Natural killer cell treated with Interleukin-12 subunit alpha and Interleukin-12 subunit beta and Interleukin-15 and Interleukin-18, amount 100 ng/mL, for 72 hours (primary cell): ENCODE measurements at regions not wholly inside any gene's neighbourhood (a gene's known extent, or its start where the extent isn't known, plus 50 kb on each side); places are given as distances from the start of the nearest gene placed in this dataset.

Source experiments
- ATAC-seq, 2 donors: fragments of 150-1000 bp; cut with Tn5 transposase in 1 of 2; sonication (Bioruptor Pico), chemical (Tn5 transposase) in 1 of 2; 2 replicates each; pipeline ENCODE4 v1.10.0; 2021
- DNase-seq: peaks from one replicate; pipeline ENCODE4 v3.0.0; 2022; ENCODE audit warnings: low spot score
- H3K27ac Mint-ChIP-seq, 2 donors: 1 replicate in 1 of 2; 2 replicates in 1 of 2; pipeline ENCODE4 v1.8.0; 2022; ENCODE audit warnings: mixed read lengths in 2 of 2, mild to moderate bottlenecking in 1 of 2, moderate library complexity in 1 of 2
- H3K27me3 Mint-ChIP-seq, 2 donors: 1 replicate in 1 of 2; 2 replicates in 1 of 2; pipeline ENCODE4 v1.8.0; 2022; ENCODE audit warnings: mixed read lengths in 2 of 2
- H3K36me3 Mint-ChIP-seq: one replicate; pipeline ENCODE4 v1.8.0; 2022; ENCODE audit warnings: mixed read lengths
- H3K4me1 Mint-ChIP-seq, 2 donors: 1 replicate in 1 of 2; 2 replicates in 1 of 2; pipeline ENCODE4 v1.8.0; 2022; ENCODE audit warnings: low read depth in 2 of 2, mixed read lengths in 2 of 2, mild to moderate bottlenecking in 1 of 2
- H3K4me3 Mint-ChIP-seq: one replicate; pipeline ENCODE4 v1.8.0; 2022; ENCODE audit warnings: mixed read lengths
- H3K9me3 Mint-ChIP-seq: 2 replicates; pipeline ENCODE4 v1.8.0; 2022; ENCODE audit warnings: mixed read lengths

GRCh38 chr5:105789246-105789645, 1881.5 kb downstream of the EFNA5 start:
- no peaks in the 10 kb centered on the region for H3K36me3 Mint-ChIP-seq
- no peak for ATAC-seq

GRCh38 chr5:105783811-105784210, 1886.9 kb downstream of the EFNA5 start:
- no peaks in the 10 kb centered on the region for H3K4me1 Mint-ChIP-seq
- H3K27me3 Mint-ChIP-seq = no peaks in the 10 kb centered on the region
- DNase-seq = no peak
- ATAC-seq = no peak
- H3K36me3 Mint-ChIP-seq = no peaks in the 10 kb centered on the region
- H3K4me3 Mint-ChIP-seq = no peak overlapping the region
- peaks cover 7% of the 10 kb centered on the region for H3K9me3 Mint-ChIP-seq
- no peak overlapping the region for H3K27ac Mint-ChIP-seq

More at GRCh38 chr5:105789246-105789645, 1881.5 kb downstream of the EFNA5 start:
- Mint-ChIP-seq H3K27ac (no peak overlapping the region), H3K27me3 (no peaks in the 10 kb centered on the region), H3K4me1 (no peaks in the 10 kb centered on the region), H3K4me3 (no peak overlapping the region), H3K9me3 (peaks cover 3% of the 10 kb centered on the region)
- no peak for DNase-seq

- H3K4me3 Mint-ChIP-seq = no peak overlapping the region
- DNase-seq = no peak
- ATAC-seq = no peak
- H3K27me3 Mint-ChIP-seq = no peaks in the 10 kb centered on the region
- no peak overlapping the region for H3K27ac Mint-ChIP-seq
- H3K4me1 Mint-ChIP-seq = no peaks in the 10 kb centered on the region
- no peaks in the 10 kb centered on the region for H3K36me3 Mint-ChIP-seq
- peaks cover 13% of the 10 kb centered on the region for H3K9me3 Mint-ChIP-seq
Observed at GRCh38 chr5:105782501-105782900, 1888.2 kb downstream of the EFNA5 start.

GRCh38 chr5:105773241-105773640, 1897.5 kb downstream of the EFNA5 start:
- Mint-ChIP-seq H3K4me3 (no peak overlapping the region), H3K4me1 (no peaks in the 10 kb centered on the region), H3K9me3 (peaks cover 10% of the 10 kb centered on the region), H3K27me3 (no peaks in the 10 kb centered on the region), H3K27ac (no peak overlapping the region), H3K36me3 (no peaks in the 10 kb centered on the region)
- ATAC-seq (no peak), DNase-seq (no peak)

GRCh38 chr5:105767267-105767666, 1903.5 kb downstream of the EFNA5 start:
- H3K36me3 Mint-ChIP-seq = peaks cover 5% of the 10 kb centered on the region
- H3K4me1 Mint-ChIP-seq = no peaks in the 10 kb centered on the region
- no peaks in the 10 kb centered on the region for H3K27me3 Mint-ChIP-seq
- H3K4me3 Mint-ChIP-seq = no peak overlapping the region
- DNase-seq (no peak), ATAC-seq (no peak)
- peaks cover 15% of the 10 kb centered on the region for H3K9me3 Mint-ChIP-seq
- no peak overlapping the region for H3K27ac Mint-ChIP-seq

- no peaks in the 10 kb centered on the region for H3K4me1 Mint-ChIP-seq
- peaks cover 18% of the 10 kb centered on the region for H3K9me3 Mint-ChIP-seq
- H3K27ac Mint-ChIP-seq = no peak overlapping the region
- H3K4me3 Mint-ChIP-seq = no peak overlapping the region
- no peaks in the 10 kb centered on the region for H3K27me3 Mint-ChIP-seq
- no peak for DNase-seq
- peaks cover 13% of the 10 kb centered on the region for H3K36me3 Mint-ChIP-seq
- no peak for ATAC-seq
Observed at GRCh38 chr5:105762728-105763127, 1908.0 kb downstream of the EFNA5 start.

GRCh38 chr5:105754056-105754455, 1916.7 kb downstream of the EFNA5 start:
- Mint-ChIP-seq H3K4me1 (no peaks in the 10 kb centered on the region), H3K27me3 (no peaks in the 10 kb centered on the region), H3K36me3 (no peaks in the 10 kb centered on the region), H3K27ac (no peak overlapping the region), H3K4me3 (no peak overlapping the region), H3K9me3 (peaks cover 5% of the 10 kb centered on the region)
- DNase-seq = no peak
- no peak for ATAC-seq

- Mint-ChIP-seq H3K27me3 (no peaks in the 10 kb centered on the region), H3K4me3 (no peak overlapping the region)
- no peak for ATAC-seq
Observed at GRCh38 chr5:105752801-105753200, 1917.9 kb downstream of the EFNA5 start.

GRCh38 chr5:105751908-105752307, 1918.8 kb downstream of the EFNA5 start:
- H3K36me3 Mint-ChIP-seq = peaks cover 4% of the 10 kb centered on the region
- no peak overlapping the region for H3K27ac Mint-ChIP-seq

More at GRCh38 chr5:105752801-105753200, 1917.9 kb downstream of the EFNA5 start:
- Mint-ChIP-seq H3K27ac (no peak overlapping the region), H3K4me1 (no peaks in the 10 kb centered on the region), H3K36me3 (peaks cover under 1% of the 10 kb centered on the region), H3K9me3 (peaks cover 8% of the 10 kb centered on the region)
- no peak for DNase-seq

GRCh38 chr5:105745111-105745510, 1925.6 kb downstream of the EFNA5 start:
- H3K27me3 Mint-ChIP-seq = no peaks in the 10 kb centered on the region

More at GRCh38 chr5:105751908-105752307, 1918.8 kb downstream of the EFNA5 start:
- ATAC-seq = no peak
- Mint-ChIP-seq H3K4me1 (no peaks in the 10 kb centered on the region), H3K27me3 (no peaks in the 10 kb centered on the region), H3K4me3 (no peak overlapping the region), H3K9me3 (peaks cover 12% of the 10 kb centered on the region)
- no peak for DNase-seq

GRCh38 chr5:105740242-105740641, 1930.5 kb downstream of the EFNA5 start:
- no peak for DNase-seq
- Mint-ChIP-seq H3K4me3 (no peak overlapping the region), H3K27me3 (no peaks in the 10 kb centered on the region), H3K27ac (no peak overlapping the region), H3K36me3 (no peaks in the 10 kb centered on the region), H3K9me3 (peaks cover 3% of the 10 kb centered on the region), H3K4me1 (no peaks in the 10 kb centered on the region)
- ATAC-seq = no peak

More at GRCh38 chr5:105745111-105745510, 1925.6 kb downstream of the EFNA5 start:
- no peak for DNase-seq
- ATAC-seq = no peak
- Mint-ChIP-seq H3K4me3 (no peak overlapping the region), H3K9me3 (peaks cover 13% of the 10 kb centered on the region), H3K36me3 (peaks cover 4% of the 10 kb centered on the region), H3K27ac (no peak overlapping the region), H3K4me1 (no peaks in the 10 kb centered on the region)

- H3K36me3 Mint-ChIP-seq = no peaks in the 10 kb centered on the region
- H3K27ac Mint-ChIP-seq = no peak overlapping the region
- H3K9me3 Mint-ChIP-seq = peaks cover 3% of the 10 kb centered on the region
- DNase-seq = no peak
- H3K4me1 Mint-ChIP-seq = no peaks in the 10 kb centered on the region
- H3K4me3 Mint-ChIP-seq = no peak overlapping the region
- no peak for ATAC-seq
- H3K27me3 Mint-ChIP-seq = no peaks in the 10 kb centered on the region
Observed at GRCh38 chr5:105739732-105740131, 1931.0 kb downstream of the EFNA5 start.

GRCh38 chr5:105735704-105736103, 1935.0 kb downstream of the EFNA5 start:
- Mint-ChIP-seq H3K36me3 (no peaks in the 10 kb centered on the region), H3K9me3 (no peaks in the 10 kb centered on the region), H3K4me3 (no peak overlapping the region), H3K27me3 (no peaks in the 10 kb centered on the region), H3K27ac (no peak overlapping the region), H3K4me1 (no peaks in the 10 kb centered on the region)
- DNase-seq (no peak), ATAC-seq (no peak)

GRCh38 chr5:105730982-105731381, 1939.8 kb downstream of the EFNA5 start:
- DNase-seq (no peak), ATAC-seq (no peak)
- no peaks in the 10 kb centered on the region for H3K27me3 Mint-ChIP-seq
- no peaks in the 10 kb centered on the region for H3K9me3 Mint-ChIP-seq
- no peaks in the 10 kb centered on the region for H3K36me3 Mint-ChIP-seq
- H3K4me3 Mint-ChIP-seq = no peak overlapping the region
- no peaks in the 10 kb centered on the region for H3K4me1 Mint-ChIP-seq
- no peak overlapping the region for H3K27ac Mint-ChIP-seq

- no peak overlapping the region for H3K4me3 Mint-ChIP-seq
- peaks cover 23% of the 10 kb centered on the region for H3K9me3 Mint-ChIP-seq
- H3K36me3 Mint-ChIP-seq = peaks cover 4% of the 10 kb centered on the region
- no peaks in the 10 kb centered on the region for H3K4me1 Mint-ChIP-seq
- ATAC-seq (no peak), DNase-seq (no peak)
- H3K27ac Mint-ChIP-seq = no peak overlapping the region
- no peaks in the 10 kb centered on the region for H3K27me3 Mint-ChIP-seq
Observed at GRCh38 chr5:105726093-105726492, 1944.6 kb downstream of the EFNA5 start.
